HepG2 (cell line): ENCODE measurements at regions not wholly inside any gene's neighbourhood (a gene's known extent, or its start where the extent isn't known, plus 50 kb on each side); places are given as distances from the start of the nearest gene placed in this dataset.

Experiments used
- FLYWCH1 ChIP-seq: sonication (generic); formaldehyde crosslinking; IDR thresholded peaks from 2 replicates; pipeline ENCODE4 v1.8.1; 2023; ENCODE audit warnings: mild to moderate bottlenecking, missing genetic modification reagents
- NFATC3 ChIP-seq: sonication (generic); formaldehyde crosslinking; IDR thresholded peaks from 2 replicates; pipeline ENCODE4 v1.5.1; 2020; ENCODE audit warnings: mild to moderate bottlenecking, missing genetic modification reagents
- YY1 ChIP-seq: IDR thresholded peaks from 2 replicates; pipeline ENCODE4 v1.6.1; 2011; ENCODE audit warnings: low read length, low read depth, moderate library complexity, mild to moderate bottlenecking; ENCODE audit not compliant: insufficient read depth, insufficient replicate concordance
- ZNF260 ChIP-seq: sonication (generic); formaldehyde crosslinking; IDR thresholded peaks from 2 replicates; pipeline ENCODE4 v1.4.0; 2020; ENCODE audit warnings: missing genetic modification reagents, low read depth, mild to moderate bottlenecking, borderline replicate concordance
- ZNF792 ChIP-seq: IDR thresholded peaks from 2 replicates; pipeline ENCODE4 v1.6.1; 2016
- TF ChIP-seq, protein P1 (sequence below): sonication (generic); formaldehyde crosslinking; IDR thresholded peaks from 2 replicates; pipeline ENCODE4 v1.8.0; 2022; ENCODE audit warnings: mild to moderate bottlenecking, missing genetic modification reagents, borderline replicate concordance
- TF ChIP-seq, protein P2 (sequence below): conservative IDR thresholded peaks from 2 replicates; pipeline ENCODE4 v1.6.1; 2018; ENCODE audit warnings: missing genetic modification reagents
- TF ChIP-seq, protein P3 (sequence below): sonication (generic); formaldehyde crosslinking; IDR thresholded peaks from 2 replicates; pipeline ENCODE4 v1.5.1; 2020; ENCODE audit warnings: mild to moderate bottlenecking, missing genetic modification reagents, moderate library complexity
- TF ChIP-seq, protein P4 (sequence below): sonication (generic); formaldehyde crosslinking; conservative IDR thresholded peaks from 2 replicates; pipeline ENCODE4 v1.4.0; 2020; ENCODE audit warnings: missing genetic modification reagents

DNA sequence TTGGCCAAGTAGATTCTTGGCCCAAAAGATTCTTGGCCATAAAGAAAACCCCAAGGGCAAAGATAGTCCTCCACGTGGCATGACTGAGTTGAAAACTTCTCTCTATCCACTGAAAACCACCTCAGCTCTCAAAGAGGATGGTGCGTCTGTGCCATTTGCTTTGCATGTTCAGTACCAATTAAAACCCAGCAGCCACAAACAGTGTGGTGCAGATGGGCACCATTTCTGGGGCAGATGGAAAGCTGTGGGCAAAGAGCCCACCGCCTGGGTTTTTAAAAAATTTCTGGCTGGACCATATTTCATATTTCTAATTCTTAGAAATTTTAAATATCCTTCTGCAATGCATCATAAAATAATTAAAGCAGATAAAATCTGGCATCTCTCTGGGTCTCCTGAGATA, 84.5 kb upstream of the PUM3 start (continued):
- TF ChIP-seq, protein P1, sequence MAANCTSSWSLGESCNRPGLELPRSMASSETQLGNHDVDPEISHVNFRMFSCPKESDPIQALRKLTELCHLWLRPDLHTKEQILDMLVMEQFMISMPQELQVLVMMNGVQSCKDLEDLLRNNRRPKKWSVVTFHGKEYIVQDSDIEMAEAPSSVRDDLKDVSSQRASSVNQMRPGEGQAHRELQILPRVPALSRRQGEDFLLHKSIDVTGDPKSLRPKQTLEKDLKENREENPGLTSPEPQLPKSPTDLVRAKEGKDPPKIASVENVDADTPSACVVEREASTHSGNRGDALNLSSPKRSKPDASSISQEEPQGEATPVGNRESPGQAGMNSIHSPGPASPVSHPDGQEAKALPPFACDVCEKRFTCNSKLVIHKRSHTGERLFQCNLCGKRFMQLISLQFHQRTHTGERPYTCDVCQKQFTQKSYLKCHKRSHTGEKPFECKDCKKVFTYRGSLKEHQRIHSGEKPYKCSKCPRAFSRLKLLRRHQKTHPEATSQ (CRISPR knock-in tag), result no peak
- TF ChIP-seq YY1 (no peak), ZNF792 (CRISPR knock-in tag) (no peak), NFATC3 (CRISPR knock-in tag) (no peak), FLYWCH1 (CRISPR knock-in tag) (no peak), ZNF260 (no peak)
- TF ChIP-seq, protein P2, sequence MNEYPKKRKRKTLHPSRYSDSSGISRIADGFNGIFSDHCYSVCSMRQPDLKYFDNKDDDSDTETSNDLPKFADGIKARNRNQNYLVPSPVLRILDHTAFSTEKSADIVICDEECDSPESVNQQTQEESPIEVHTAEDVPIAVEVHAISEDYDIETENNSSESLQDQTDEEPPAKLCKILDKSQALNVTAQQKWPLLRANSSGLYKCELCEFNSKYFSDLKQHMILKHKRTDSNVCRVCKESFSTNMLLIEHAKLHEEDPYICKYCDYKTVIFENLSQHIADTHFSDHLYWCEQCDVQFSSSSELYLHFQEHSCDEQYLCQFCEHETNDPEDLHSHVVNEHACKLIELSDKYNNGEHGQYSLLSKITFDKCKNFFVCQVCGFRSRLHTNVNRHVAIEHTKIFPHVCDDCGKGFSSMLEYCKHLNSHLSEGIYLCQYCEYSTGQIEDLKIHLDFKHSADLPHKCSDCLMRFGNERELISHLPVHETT (CRISPR knock-in tag), result no peak
- TF ChIP-seq, protein P3, sequence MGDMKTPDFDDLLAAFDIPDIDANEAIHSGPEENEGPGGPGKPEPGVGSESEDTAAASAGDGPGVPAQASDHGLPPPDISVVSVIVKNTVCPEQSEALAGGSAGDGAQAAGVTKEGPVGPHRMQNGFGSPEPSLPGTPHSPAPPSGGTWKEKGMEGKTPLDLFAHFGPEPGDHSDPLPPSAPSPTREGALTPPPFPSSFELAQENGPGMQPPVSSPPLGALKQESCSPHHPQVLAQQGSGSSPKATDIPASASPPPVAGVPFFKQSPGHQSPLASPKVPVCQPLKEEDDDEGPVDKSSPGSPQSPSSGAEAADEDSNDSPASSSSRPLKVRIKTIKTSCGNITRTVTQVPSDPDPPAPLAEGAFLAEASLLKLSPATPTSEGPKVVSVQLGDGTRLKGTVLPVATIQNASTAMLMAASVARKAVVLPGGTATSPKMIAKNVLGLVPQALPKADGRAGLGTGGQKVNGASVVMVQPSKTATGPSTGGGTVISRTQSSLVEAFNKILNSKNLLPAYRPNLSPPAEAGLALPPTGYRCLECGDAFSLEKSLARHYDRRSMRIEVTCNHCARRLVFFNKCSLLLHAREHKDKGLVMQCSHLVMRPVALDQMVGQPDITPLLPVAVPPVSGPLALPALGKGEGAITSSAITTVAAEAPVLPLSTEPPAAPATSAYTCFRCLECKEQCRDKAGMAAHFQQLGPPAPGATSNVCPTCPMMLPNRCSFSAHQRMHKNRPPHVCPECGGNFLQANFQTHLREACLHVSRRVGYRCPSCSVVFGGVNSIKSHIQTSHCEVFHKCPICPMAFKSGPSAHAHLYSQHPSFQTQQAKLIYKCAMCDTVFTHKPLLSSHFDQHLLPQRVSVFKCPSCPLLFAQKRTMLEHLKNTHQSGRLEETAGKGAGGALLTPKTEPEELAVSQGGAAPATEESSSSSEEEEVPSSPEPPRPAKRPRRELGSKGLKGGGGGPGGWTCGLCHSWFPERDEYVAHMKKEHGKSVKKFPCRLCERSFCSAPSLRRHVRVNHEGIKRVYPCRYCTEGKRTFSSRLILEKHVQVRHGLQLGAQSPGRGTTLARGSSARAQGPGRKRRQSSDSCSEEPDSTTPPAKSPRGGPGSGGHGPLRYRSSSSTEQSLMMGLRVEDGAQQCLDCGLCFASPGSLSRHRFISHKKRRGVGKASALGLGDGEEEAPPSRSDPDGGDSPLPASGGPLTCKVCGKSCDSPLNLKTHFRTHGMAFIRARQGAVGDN, result no peak
- TF ChIP-seq, protein P4, sequence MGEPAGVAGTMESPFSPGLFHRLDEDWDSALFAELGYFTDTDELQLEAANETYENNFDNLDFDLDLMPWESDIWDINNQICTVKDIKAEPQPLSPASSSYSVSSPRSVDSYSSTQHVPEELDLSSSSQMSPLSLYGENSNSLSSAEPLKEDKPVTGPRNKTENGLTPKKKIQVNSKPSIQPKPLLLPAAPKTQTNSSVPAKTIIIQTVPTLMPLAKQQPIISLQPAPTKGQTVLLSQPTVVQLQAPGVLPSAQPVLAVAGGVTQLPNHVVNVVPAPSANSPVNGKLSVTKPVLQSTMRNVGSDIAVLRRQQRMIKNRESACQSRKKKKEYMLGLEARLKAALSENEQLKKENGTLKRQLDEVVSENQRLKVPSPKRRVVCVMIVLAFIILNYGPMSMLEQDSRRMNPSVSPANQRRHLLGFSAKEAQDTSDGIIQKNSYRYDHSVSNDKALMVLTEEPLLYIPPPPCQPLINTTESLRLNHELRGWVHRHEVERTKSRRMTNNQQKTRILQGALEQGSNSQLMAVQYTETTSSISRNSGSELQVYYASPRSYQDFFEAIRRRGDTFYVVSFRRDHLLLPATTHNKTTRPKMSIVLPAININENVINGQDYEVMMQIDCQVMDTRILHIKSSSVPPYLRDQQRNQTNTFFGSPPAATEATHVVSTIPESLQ (CRISPR knock-in tag), result no peak
